ENCODE measurements at regions not wholly inside any gene's neighbourhood (a gene's known extent, or its start where the extent isn't known, plus 50 kb on each side); places are given as distances from the start of the nearest gene placed in this dataset.

DNA sequence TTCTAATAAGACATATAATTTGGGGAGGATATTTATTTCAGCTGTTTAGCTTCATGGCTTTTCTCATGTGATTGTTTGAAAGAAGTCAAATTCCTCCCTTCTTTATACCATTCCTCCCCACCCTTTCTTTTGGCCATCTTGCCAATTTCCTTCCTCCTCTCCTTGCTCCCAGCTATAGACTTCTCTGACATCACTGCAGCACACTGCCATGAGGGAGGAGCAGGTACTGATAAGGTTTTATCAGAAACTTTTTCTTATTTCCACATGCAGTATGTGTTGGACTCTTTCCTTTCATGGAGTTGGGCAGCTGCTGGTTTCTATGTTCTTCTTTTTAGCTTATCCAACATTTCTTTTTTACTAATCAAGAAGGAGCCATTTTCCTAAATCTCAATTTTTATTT is 481.7 kb upstream of the NR3C2 start:
- TF ChIP-seq, protein P1, sequence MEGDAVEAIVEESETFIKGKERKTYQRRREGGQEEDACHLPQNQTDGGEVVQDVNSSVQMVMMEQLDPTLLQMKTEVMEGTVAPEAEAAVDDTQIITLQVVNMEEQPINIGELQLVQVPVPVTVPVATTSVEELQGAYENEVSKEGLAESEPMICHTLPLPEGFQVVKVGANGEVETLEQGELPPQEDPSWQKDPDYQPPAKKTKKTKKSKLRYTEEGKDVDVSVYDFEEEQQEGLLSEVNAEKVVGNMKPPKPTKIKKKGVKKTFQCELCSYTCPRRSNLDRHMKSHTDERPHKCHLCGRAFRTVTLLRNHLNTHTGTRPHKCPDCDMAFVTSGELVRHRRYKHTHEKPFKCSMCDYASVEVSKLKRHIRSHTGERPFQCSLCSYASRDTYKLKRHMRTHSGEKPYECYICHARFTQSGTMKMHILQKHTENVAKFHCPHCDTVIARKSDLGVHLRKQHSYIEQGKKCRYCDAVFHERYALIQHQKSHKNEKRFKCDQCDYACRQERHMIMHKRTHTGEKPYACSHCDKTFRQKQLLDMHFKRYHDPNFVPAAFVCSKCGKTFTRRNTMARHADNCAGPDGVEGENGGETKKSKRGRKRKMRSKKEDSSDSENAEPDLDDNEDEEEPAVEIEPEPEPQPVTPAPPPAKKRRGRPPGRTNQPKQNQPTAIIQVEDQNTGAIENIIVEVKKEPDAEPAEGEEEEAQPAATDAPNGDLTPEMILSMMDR (IDR thresholded peaks at IDR 0.05; ENCODE audit: extremely low read depth, low read depth, low read length), result no peak
- H3K9me3 ChIP-seq (ENCODE audit: low read depth, low read length), result no peaks in the 10 kb centered on the region
- no peak for DNase-seq (ENCODE audit: insufficient read length, low spot score, missing footprints)
- no peak overlapping the region for H3K4me2 ChIP-seq (ENCODE audit: insufficient read depth, low read length)
- H3K79me2 ChIP-seq (ENCODE audit: insufficient read depth, low read length), result no peaks in the 10 kb centered on the region
- H3K4me3 ChIP-seq (ENCODE audit: insufficient read depth, low read length), result no peak overlapping the region
- no peaks in the 10 kb centered on the region for H3K27me3 ChIP-seq (ENCODE audit: insufficient read depth, low read length)
- no peaks in the 10 kb centered on the region for H3K36me3 ChIP-seq (ENCODE audit: insufficient read depth, low read length)
- no peaks in the 10 kb centered on the region for H4K20me1 ChIP-seq (ENCODE audit: insufficient read depth, low read length)
- H2AFZ ChIP-seq (ENCODE audit: low read length), result no peak overlapping the region
- no peak overlapping the region for H3K27ac ChIP-seq (ENCODE audit: low read depth, low read length)
- H3K4me1 ChIP-seq (ENCODE audit: insufficient read depth, low read length), result no peaks in the 10 kb centered on the region

DNA sequence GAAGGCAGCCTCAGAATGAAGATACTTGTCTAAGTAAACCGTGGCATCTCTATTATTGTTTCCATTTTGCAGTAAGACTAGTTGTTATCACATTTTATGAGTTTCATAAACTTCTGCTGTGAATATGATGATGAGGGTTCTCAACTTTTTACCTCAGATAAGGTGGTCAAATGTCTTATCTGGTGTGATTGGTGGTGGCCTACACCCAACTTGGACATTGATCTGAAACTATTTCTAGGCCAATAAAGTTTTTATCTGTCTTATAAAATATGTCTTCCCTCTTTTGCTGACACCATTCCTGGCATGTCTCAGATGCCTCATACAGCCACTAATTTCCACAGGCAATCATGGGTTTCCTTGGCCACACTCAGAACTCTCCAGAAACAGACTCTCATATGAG is 480.3 kb upstream of the NR3C2 start:
- no peaks in the 10 kb centered on the region for H3K4me1 ChIP-seq (ENCODE audit: insufficient read depth, low read length)
- TF ChIP-seq, protein P1 (IDR thresholded peaks at IDR 0.05; ENCODE audit: extremely low read depth, low read depth, low read length), result no peak
- no peaks in the 10 kb centered on the region for H3K36me3 ChIP-seq (ENCODE audit: insufficient read depth, low read length)
- H2AFZ ChIP-seq (ENCODE audit: low read length), result no peak overlapping the region
- H3K9me3 ChIP-seq (ENCODE audit: low read depth, low read length), result no peaks in the 10 kb centered on the region
- H3K27me3 ChIP-seq (ENCODE audit: insufficient read depth, low read length), result no peaks in the 10 kb centered on the region
- no peaks in the 10 kb centered on the region for H3K79me2 ChIP-seq (ENCODE audit: insufficient read depth, low read length)
- H3K4me3 ChIP-seq (ENCODE audit: insufficient read depth, low read length), result no peak overlapping the region
- no peak overlapping the region for H3K27ac ChIP-seq (ENCODE audit: low read depth, low read length)
- no peak for DNase-seq (ENCODE audit: insufficient read length, low spot score, missing footprints)
- no peaks in the 10 kb centered on the region for H4K20me1 ChIP-seq (ENCODE audit: insufficient read depth, low read length)
- no peak overlapping the region for H3K4me2 ChIP-seq (ENCODE audit: insufficient read depth, low read length)

DNA sequence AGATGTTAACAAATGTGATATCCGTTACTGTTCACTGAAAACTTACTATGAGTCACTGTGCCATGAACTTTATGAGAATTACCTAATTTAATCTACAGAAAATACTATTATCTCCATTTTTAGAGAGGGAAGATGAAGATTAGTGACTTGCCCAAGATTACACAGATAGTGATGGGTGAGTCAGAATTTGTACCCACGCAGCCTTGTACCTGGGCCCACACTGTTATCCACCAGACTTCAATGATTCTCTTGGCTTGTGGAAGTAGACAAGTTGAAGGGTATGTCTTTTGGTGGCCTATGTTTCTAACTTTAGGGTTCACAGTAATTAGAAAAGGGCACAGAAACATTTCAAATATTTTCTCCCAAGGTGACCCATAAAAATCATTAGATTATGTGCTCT is 472.5 kb upstream of the NR3C2 start:
- DNase-seq (ENCODE audit: insufficient read length, low spot score, missing footprints), result peak; percentile 5
- peaks cover 2% of the 10 kb centered on the region for H3K9me3 ChIP-seq (ENCODE audit: low read depth, low read length)
- H4K20me1 ChIP-seq (ENCODE audit: insufficient read depth, low read length), result no peaks in the 10 kb centered on the region
- H3K4me3 ChIP-seq (ENCODE audit: insufficient read depth, low read length), result no peak overlapping the region
- H3K4me1 ChIP-seq (ENCODE audit: insufficient read depth, low read length), result no peaks in the 10 kb centered on the region
- no peaks in the 10 kb centered on the region for H3K79me2 ChIP-seq (ENCODE audit: insufficient read depth, low read length)
- TF ChIP-seq, protein P1 (IDR thresholded peaks at IDR 0.05; ENCODE audit: extremely low read depth, low read depth, low read length), result no peak
- no peak overlapping the region for H3K4me2 ChIP-seq (ENCODE audit: insufficient read depth, low read length)
- no peaks in the 10 kb centered on the region for H3K36me3 ChIP-seq (ENCODE audit: insufficient read depth, low read length)
- no peak overlapping the region for H3K27ac ChIP-seq (ENCODE audit: low read depth, low read length)
- H3K27me3 ChIP-seq (ENCODE audit: insufficient read depth, low read length), result no peaks in the 10 kb centered on the region
- H2AFZ ChIP-seq (ENCODE audit: low read length), result no peak overlapping the region

DNA sequence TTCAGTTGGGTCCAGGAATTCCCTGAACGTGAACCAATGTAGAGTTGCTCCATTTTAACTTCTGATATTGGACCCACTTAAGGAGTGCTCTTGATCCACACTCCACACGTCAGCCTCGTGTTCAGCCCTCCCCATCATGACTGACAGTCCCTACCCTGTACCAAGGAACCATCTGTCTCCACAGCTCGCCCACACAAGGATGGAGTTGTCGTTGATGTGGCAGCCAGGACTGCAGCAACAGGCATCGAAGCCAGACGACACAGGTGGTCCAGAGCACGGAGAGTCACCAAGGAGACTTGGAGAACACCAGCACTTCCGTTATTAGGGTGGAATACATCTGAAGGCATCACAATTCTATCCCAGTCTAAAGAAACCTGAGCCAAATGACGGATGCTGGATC is 472.1 kb upstream of the NR3C2 start:
- no peaks in the 10 kb centered on the region for H3K79me2 ChIP-seq (ENCODE audit: insufficient read depth, low read length)
- no peaks in the 10 kb centered on the region for H3K27me3 ChIP-seq (ENCODE audit: insufficient read depth, low read length)
- peaks cover 2% of the 10 kb centered on the region for H3K9me3 ChIP-seq (ENCODE audit: low read depth, low read length)
- no peaks in the 10 kb centered on the region for H3K36me3 ChIP-seq (ENCODE audit: insufficient read depth, low read length)
- TF ChIP-seq, protein P1 (IDR thresholded peaks at IDR 0.05; ENCODE audit: extremely low read depth, low read depth, low read length), result no peak
- H4K20me1 ChIP-seq (ENCODE audit: insufficient read depth, low read length), result no peaks in the 10 kb centered on the region
- no peak overlapping the region for H3K4me3 ChIP-seq (ENCODE audit: insufficient read depth, low read length)
- no peak overlapping the region for H2AFZ ChIP-seq (ENCODE audit: low read length)
- no peak for DNase-seq (ENCODE audit: insufficient read length, low spot score, missing footprints)
- no peak overlapping the region for H3K27ac ChIP-seq (ENCODE audit: low read depth, low read length)
- H3K4me2 ChIP-seq (ENCODE audit: insufficient read depth, low read length), result no peak overlapping the region
- no peaks in the 10 kb centered on the region for H3K4me1 ChIP-seq (ENCODE audit: insufficient read depth, low read length)
